ENCODE measurements at regions not wholly inside any gene's neighbourhood (a gene's known extent, or its start where the extent isn't known, plus 50 kb on each side); places are given as distances from the start of the nearest gene placed in this dataset.

DNA sequence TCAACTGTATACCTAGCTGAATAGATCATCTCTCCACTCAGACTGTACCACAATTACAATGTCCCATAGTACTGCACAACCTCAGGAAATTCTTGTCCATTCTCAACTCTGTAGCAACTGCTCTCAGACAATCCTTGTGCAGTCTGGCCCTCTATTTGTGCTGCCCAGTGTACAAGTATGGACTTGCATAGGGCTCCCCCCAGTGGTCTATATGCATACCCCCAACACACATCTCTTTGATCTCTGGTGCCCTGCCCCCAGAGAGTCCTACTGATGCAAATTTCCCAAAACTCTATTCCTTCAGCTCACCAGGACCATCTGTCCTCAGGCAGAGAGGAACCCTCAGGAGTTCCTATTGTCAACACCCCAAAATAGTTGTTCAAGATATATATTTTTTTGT, 205.3 kb downstream of the SLCO4C1 start:
- Histone ChIP-seq H3K9ac (ENCODE audit: insufficient read length, low read depth) (no peak overlapping the region), H3K9me3 (ENCODE audit: insufficient read depth, low read length) (no peaks in the 10 kb centered on the region), H3K27me3 (ENCODE audit: insufficient read depth, insufficient read length) (no peaks in the 10 kb centered on the region), H3K4me3 (ENCODE audit: insufficient read length, low read depth) (no peak overlapping the region), H3K36me3 (ENCODE audit: insufficient read depth, insufficient read length, low read length) (no peaks in the 10 kb centered on the region), H3K4me1 (ENCODE audit: insufficient read depth, insufficient read length) (no peaks in the 10 kb centered on the region)
- DNase-seq (ENCODE audit: low read depth, low spot score), result no peak
- TF ChIP-seq ZNF274 (IDR thresholded peaks at IDR 0.05; ENCODE audit: low read depth, low read length) (no peak), YY1 (IDR thresholded peaks at IDR 0.05; ENCODE audit: insufficient read depth, insufficient read length) (no peak), SUZ12 (IDR thresholded peaks at IDR 0.05; ENCODE audit: extremely low read depth, insufficient read depth, insufficient read length) (no peak)

GRCh38 chr5:102089883-102090282, 206.2 kb downstream of the SLCO4C1 start:
- Histone ChIP-seq H3K9me3 (ENCODE audit: insufficient read depth, low read length) (no peaks in the 10 kb centered on the region), H3K4me1 (ENCODE audit: insufficient read depth, insufficient read length) (no peaks in the 10 kb centered on the region), H3K4me3 (ENCODE audit: insufficient read length, low read depth) (no peak overlapping the region), H3K36me3 (ENCODE audit: insufficient read depth, insufficient read length, low read length) (no peaks in the 10 kb centered on the region), H3K27me3 (ENCODE audit: insufficient read depth, insufficient read length) (no peaks in the 10 kb centered on the region), H3K9ac (ENCODE audit: insufficient read length, low read depth) (no peak overlapping the region)
- no peak for DNase-seq (ENCODE audit: low read depth, low spot score)
- TF ChIP-seq SUZ12 (IDR thresholded peaks at IDR 0.05; ENCODE audit: extremely low read depth, insufficient read depth, insufficient read length) (no peak), YY1 (IDR thresholded peaks at IDR 0.05; ENCODE audit: insufficient read depth, insufficient read length) (no peak), ZNF274 (IDR thresholded peaks at IDR 0.05; ENCODE audit: low read depth, low read length) (no peak)

- no peaks in the 10 kb centered on the region for H3K9me3 ChIP-seq (ENCODE audit: insufficient read depth, low read length)
- H3K4me1 ChIP-seq (ENCODE audit: insufficient read depth, insufficient read length), result no peaks in the 10 kb centered on the region
- TF ChIP-seq ZNF274 (IDR thresholded peaks at IDR 0.05; ENCODE audit: low read depth, low read length) (no peak), SUZ12 (IDR thresholded peaks at IDR 0.05; ENCODE audit: extremely low read depth, insufficient read depth, insufficient read length) (no peak), YY1 (IDR thresholded peaks at IDR 0.05; ENCODE audit: insufficient read depth, insufficient read length) (no peak)
- H3K36me3 ChIP-seq (ENCODE audit: insufficient read depth, insufficient read length, low read length), result no peaks in the 10 kb centered on the region
- H3K4me3 ChIP-seq (ENCODE audit: insufficient read length, low read depth), result no peak overlapping the region
- no peak overlapping the region for H3K9ac ChIP-seq (ENCODE audit: insufficient read length, low read depth)
- no peaks in the 10 kb centered on the region for H3K27me3 ChIP-seq (ENCODE audit: insufficient read depth, insufficient read length)
- DNase-seq (ENCODE audit: low read depth, low spot score), result no peak
Observed at GRCh38 chr5:102087906-102088305, 208.2 kb downstream of the SLCO4C1 start.

DNA sequence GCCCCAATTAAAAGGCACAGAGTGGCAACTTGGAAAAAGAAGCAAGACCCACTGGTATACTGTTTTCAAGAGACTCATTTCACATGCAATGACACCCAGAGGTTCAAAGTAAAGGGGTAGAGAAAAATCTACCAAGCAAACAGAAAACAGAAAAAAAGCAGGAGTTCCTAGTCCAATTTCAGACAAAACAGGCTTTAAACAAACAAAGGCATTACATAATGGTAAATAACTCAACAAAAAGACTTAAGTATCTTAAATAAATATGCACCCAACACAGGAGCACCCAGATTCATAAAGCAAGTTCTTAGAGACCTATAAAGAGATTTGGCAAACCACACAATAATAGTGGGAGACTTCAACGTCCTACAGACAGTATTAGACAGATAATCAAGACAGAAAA, 215.8 kb downstream of the SLCO4C1 start:
- Histone ChIP-seq H3K4me3 (ENCODE audit: insufficient read length, low read depth) (no peak overlapping the region), H3K9me3 (ENCODE audit: insufficient read depth, low read length) (no peaks in the 10 kb centered on the region), H3K36me3 (ENCODE audit: insufficient read depth, insufficient read length, low read length) (no peaks in the 10 kb centered on the region), H3K27me3 (ENCODE audit: insufficient read depth, insufficient read length) (no peaks in the 10 kb centered on the region), H3K4me1 (ENCODE audit: insufficient read depth, insufficient read length) (no peaks in the 10 kb centered on the region), H3K9ac (ENCODE audit: insufficient read length, low read depth) (no peak overlapping the region)
- DNase-seq (ENCODE audit: low read depth, low spot score), result no peak
- no peak for TF ChIP-seq SUZ12 (IDR thresholded peaks at IDR 0.05; ENCODE audit: extremely low read depth, insufficient read depth, insufficient read length)

- Histone ChIP-seq H3K9me3 (ENCODE audit: insufficient read depth, low read length) (no peaks in the 10 kb centered on the region), H3K27me3 (ENCODE audit: insufficient read depth, insufficient read length) (no peaks in the 10 kb centered on the region), H3K36me3 (ENCODE audit: insufficient read depth, insufficient read length, low read length) (no peaks in the 10 kb centered on the region), H3K9ac (ENCODE audit: insufficient read length, low read depth) (no peak overlapping the region), H3K4me1 (ENCODE audit: insufficient read depth, insufficient read length) (no peaks in the 10 kb centered on the region), H3K4me3 (ENCODE audit: insufficient read length, low read depth) (no peak overlapping the region)
- no peak for DNase-seq (ENCODE audit: low read depth, low spot score)
- TF ChIP-seq SUZ12 (IDR thresholded peaks at IDR 0.05; ENCODE audit: extremely low read depth, insufficient read depth, insufficient read length), result no peak
- TF ChIP-seq YY1 (IDR thresholded peaks at IDR 0.05; ENCODE audit: insufficient read depth, insufficient read length), result no peak
- no peak for TF ChIP-seq ZNF274 (IDR thresholded peaks at IDR 0.05; ENCODE audit: low read depth, low read length)
Observed at GRCh38 chr5:102077920-102078319, 218.2 kb downstream of the SLCO4C1 start.

- no peaks in the 10 kb centered on the region for H3K4me1 ChIP-seq (ENCODE audit: insufficient read depth, insufficient read length)
- TF ChIP-seq SUZ12 (IDR thresholded peaks at IDR 0.05; ENCODE audit: extremely low read depth, insufficient read depth, insufficient read length) (no peak), ZNF274 (IDR thresholded peaks at IDR 0.05; ENCODE audit: low read depth, low read length) (no peak), YY1 (IDR thresholded peaks at IDR 0.05; ENCODE audit: insufficient read depth, insufficient read length) (no peak)
- no peaks in the 10 kb centered on the region for H3K36me3 ChIP-seq (ENCODE audit: insufficient read depth, insufficient read length, low read length)
- H3K27me3 ChIP-seq (ENCODE audit: insufficient read depth, insufficient read length), result no peaks in the 10 kb centered on the region
- no peak overlapping the region for H3K9ac ChIP-seq (ENCODE audit: insufficient read length, low read depth)
- H3K4me3 ChIP-seq (ENCODE audit: insufficient read length, low read depth), result no peak overlapping the region
- H3K9me3 ChIP-seq (ENCODE audit: insufficient read depth, low read length), result no peaks in the 10 kb centered on the region
- no peak for DNase-seq (ENCODE audit: low read depth, low spot score)
Observed at GRCh38 chr5:102069974-102070373, 226.1 kb downstream of the SLCO4C1 start.

- TF ChIP-seq ZNF274 (IDR thresholded peaks at IDR 0.05; ENCODE audit: low read depth, low read length) (no peak), SUZ12 (IDR thresholded peaks at IDR 0.05; ENCODE audit: extremely low read depth, insufficient read depth, insufficient read length) (no peak), YY1 (IDR thresholded peaks at IDR 0.05; ENCODE audit: insufficient read depth, insufficient read length) (no peak)
- Histone ChIP-seq H3K9ac (ENCODE audit: insufficient read length, low read depth) (no peak overlapping the region), H3K4me1 (ENCODE audit: insufficient read depth, insufficient read length) (no peaks in the 10 kb centered on the region), H3K4me3 (ENCODE audit: insufficient read length, low read depth) (no peak overlapping the region), H3K9me3 (ENCODE audit: insufficient read depth, low read length) (no peaks in the 10 kb centered on the region), H3K36me3 (ENCODE audit: insufficient read depth, insufficient read length, low read length) (no peaks in the 10 kb centered on the region), H3K27me3 (ENCODE audit: insufficient read depth, insufficient read length) (no peaks in the 10 kb centered on the region)
- DNase-seq (ENCODE audit: low read depth, low spot score), result no peak
Observed at GRCh38 chr5:102068870-102069269, 227.2 kb downstream of the SLCO4C1 start.

- Histone ChIP-seq H3K27me3 (ENCODE audit: insufficient read depth, insufficient read length) (no peaks in the 10 kb centered on the region), H3K4me3 (ENCODE audit: insufficient read length, low read depth) (no peak overlapping the region), H3K36me3 (ENCODE audit: insufficient read depth, insufficient read length, low read length) (no peaks in the 10 kb centered on the region), H3K9ac (ENCODE audit: insufficient read length, low read depth) (no peak overlapping the region), H3K9me3 (ENCODE audit: insufficient read depth, low read length) (no peaks in the 10 kb centered on the region), H3K4me1 (ENCODE audit: insufficient read depth, insufficient read length) (no peaks in the 10 kb centered on the region)
- no peak for DNase-seq (ENCODE audit: low read depth, low spot score)
- TF ChIP-seq ZNF274 (IDR thresholded peaks at IDR 0.05; ENCODE audit: low read depth, low read length) (no peak), YY1 (IDR thresholded peaks at IDR 0.05; ENCODE audit: insufficient read depth, insufficient read length) (no peak), SUZ12 (IDR thresholded peaks at IDR 0.05; ENCODE audit: extremely low read depth, insufficient read depth, insufficient read length) (no peak)
Observed at GRCh38 chr5:102049517-102049916, 246.6 kb downstream of the SLCO4C1 start.
